Kidney (tissue), 13 donors: ENCODE measurements at regions not wholly inside any gene's neighbourhood (a gene's known extent, or its start where the extent isn't known, plus 50 kb on each side); places are given as distances from the start of the nearest gene placed in this dataset.

Experiments used
- DNase-seq, 5 donors: peaks; one replicate each; pipeline ENCODE4 v3.0.0-alpha.2; 2013 to 2020
- FAIRE-seq: peaks from 2 replicates; lab custom pipeline; 2012; peaks lifted over from hg19 to GRCh38; lab: Jason Lieb, UNC
- H3K27ac ChIP-seq, 2 donors: one replicate each; pipeline ENCODE4 v1.7.0; 2013; ENCODE audit warnings: low read depth in 2 of 2, low read length in 2 of 2, inconsistent platforms in 1 of 2
- H3K27me3 ChIP-seq: one replicate; pipeline ENCODE4 v1.7.1; 2013; ENCODE audit warnings: low read length, inconsistent platforms; ENCODE audit not compliant: control insufficient read depth, insufficient read depth
- H3K36me3 ChIP-seq, 3 donors: one replicate each; pipeline versions ENCODE4 v1.7.0 to v1.7.1; 2013; ENCODE audit warnings: low read length in 3 of 3, control low read depth in 1 of 3, inconsistent platforms in 1 of 3; ENCODE audit not compliant: insufficient read depth in 3 of 3, control insufficient read depth in 2 of 3
- H3K4me1 ChIP-seq, 3 donors: one replicate each; pipeline versions ENCODE4 v1.7.0 to v1.7.1; 2013; ENCODE audit warnings: low read length in 3 of 3, inconsistent platforms in 1 of 3, low read depth in 1 of 3; ENCODE audit not compliant: control insufficient read depth in 2 of 3, insufficient read depth in 2 of 3
- H3K4me3 ChIP-seq, 3 donors: one replicate each; pipeline versions ENCODE4 v1.7.0 to v1.8.1; 2013; ENCODE audit warnings: low read length in 3 of 3, control low read depth in 1 of 3, inconsistent platforms in 1 of 3
- H3K9ac ChIP-seq, 3 donors: one replicate each; pipeline versions ENCODE4 v1.7.0 to v1.7.1; 2013; ENCODE audit warnings: low read length in 3 of 3, control low read depth in 1 of 3, inconsistent platforms in 1 of 3
- H3K9me3 ChIP-seq, 3 donors: one replicate each; pipeline versions ENCODE4 v1.7.0 to v1.7.1; 2013; ENCODE audit warnings: low read length in 3 of 3, control low read depth in 1 of 3, inconsistent platforms in 1 of 3; ENCODE audit not compliant: control insufficient read depth in 2 of 3, insufficient read depth in 1 of 3
- CTCF ChIP-seq: IDR thresholded peaks from 3 replicates; pipeline ENCODE4 v1.5.1; 2012; ENCODE audit warnings: mild to moderate bottlenecking, moderate library complexity, borderline replicate concordance; ENCODE audit not compliant: insufficient read depth; ENCODE audit errors: extremely low read depth
- intact Hi-C: fragments of 100-400 bp; cut with DNase I; formaldehyde crosslinking; loops from one replicate; pipeline ENCODE4 v1.11.1; 2022
- donor health status: control.
- donor health status: control.
- donor health status: control.
- donor health status: control.
- donor health status: control.
- donor health status: DM: yes; HTN: yes; CAD: no.
- donor health status: Normal renal cell carcinoma (clear cell type).

GRCh38 chr2:5453220-5454050, 238.7 kb upstream of the SOX11 start:
- no peak overlapping the region for H3K9ac ChIP-seq
- no peak overlapping the region for H3K27ac ChIP-seq
- H3K36me3 ChIP-seq, result no peaks in the 10 kb centered on the region
- FAIRE-seq, result no peak
- no peaks in the 10 kb centered on the region for H3K4me1 ChIP-seq
- H3K9me3 ChIP-seq, result no peaks in the 10 kb centered on the region
- TF ChIP-seq CTCF, result no peak
- peak in 4 of 5 donors; percentile 41 to 58 (median 46) for DNase-seq
- intact Hi-C loops, result no loop called here
- H3K27me3 ChIP-seq, result no peaks in the 10 kb centered on the region
- no peak overlapping the region for H3K4me3 ChIP-seq

GRCh38 chr2:5454051-5454390, 238.2 kb upstream of the SOX11 start:
- Histone ChIP-seq H3K9me3 (no peaks in the 10 kb centered on the region), H3K27ac (no peak overlapping the region), H3K4me1 (no peaks in the 10 kb centered on the region), H3K36me3 (no peaks in the 10 kb centered on the region), H3K9ac (no peak overlapping the region), H3K27me3 (no peaks in the 10 kb centered on the region), H3K4me3 (no peak overlapping the region)
- no peak for TF ChIP-seq CTCF
- intact Hi-C loops, result no loop called here
- DNase-seq, result peak in 2 of 5 donors; percentile 51 to 55
- FAIRE-seq, result no peak

- no peak for TF ChIP-seq CTCF
- Histone ChIP-seq H3K9me3 (no peaks in the 10 kb centered on the region), H3K9ac (no peak overlapping the region), H3K27ac (no peak overlapping the region), H3K4me1 (no peaks in the 10 kb centered on the region), H3K27me3 (no peaks in the 10 kb centered on the region), H3K4me3 (no peak overlapping the region), H3K36me3 (no peaks in the 10 kb centered on the region)
- FAIRE-seq (no peak), DNase-seq (no peak)
- intact Hi-C loops, result no loop called here
Measured at GRCh38 chr2:5459041-5459440, 233.1 kb upstream of the SOX11 start.

- Histone ChIP-seq H3K27ac (no peak overlapping the region), H3K36me3 (no peaks in the 10 kb centered on the region), H3K9ac (no peak overlapping the region), H3K4me3 (no peak overlapping the region), H3K9me3 (no peaks in the 10 kb centered on the region), H3K27me3 (no peaks in the 10 kb centered on the region), H3K4me1 (no peaks in the 10 kb centered on the region)
- FAIRE-seq (no peak), DNase-seq (no peak)
- no peak for TF ChIP-seq CTCF
- intact Hi-C loops, result no loop called here
Measured at GRCh38 chr2:5464657-5465056, 227.5 kb upstream of the SOX11 start.
